ENCODE measurements at regions not wholly inside any gene's neighbourhood (a gene's known extent, or its start where the extent isn't known, plus 50 kb on each side); places are given as distances from the start of the nearest gene placed in this dataset.
"Not testable (repeated sequence)": the region's sequence is repeated elsewhere in the genome, so short reads cannot be mapped to it uniquely, and the experiment has no call there.

GRCh38 chr2:53028746-53029423 is 738.7 kb upstream of the CHAC2 start:
- DNase-seq (ENCODE audit: low spot score), result no peak
- intact Hi-C loops (cut with DNase I), result no loop called here

GRCh38 chr2:53028225-53028624 is 739.4 kb upstream of the CHAC2 start:
- no peak for DNase-seq (ENCODE audit: low spot score)
- intact Hi-C loops (cut with DNase I), result no loop called here

GRCh38 chr2:53022248-53022647 is 745.4 kb upstream of the CHAC2 start:
- DNase-seq (ENCODE audit: low spot score); intact Hi-C loops (cut with DNase I): not testable (repeated sequence)

- intact Hi-C loops (cut with DNase I), result no loop called here
- DNase-seq (ENCODE audit: low spot score), result no peak
These were observed 745.8 kb upstream of the CHAC2 start for GRCh38 chr2:53021828-53022227.

DNA sequence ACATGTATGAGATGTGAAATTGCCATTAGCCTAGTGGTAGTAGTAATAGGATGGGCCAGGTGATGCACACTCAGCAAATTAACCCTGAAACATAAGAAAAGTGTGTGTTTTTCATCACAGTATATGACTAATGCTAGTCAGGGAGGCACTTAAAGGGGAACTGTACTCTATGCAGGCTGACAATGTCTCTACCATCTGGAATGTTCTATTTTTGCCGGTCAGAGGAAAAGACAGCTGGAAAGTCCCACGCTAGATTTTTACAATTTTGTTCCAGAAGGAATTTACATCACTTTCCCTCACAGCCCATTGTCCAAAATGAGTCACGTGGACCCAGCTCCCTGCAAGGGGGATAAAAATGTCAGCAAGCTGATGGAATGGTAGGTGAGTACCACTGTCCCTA is 746.3 kb upstream of the CHAC2 start:
- no peak for DNase-seq (ENCODE audit: low spot score)
- intact Hi-C loops (cut with DNase I), result no loop called here

GRCh38 chr2:53018825-53019425 is 748.7 kb upstream of the CHAC2 start:
- intact Hi-C loops (cut with DNase I), result no loop called here
- no peak for DNase-seq (ENCODE audit: low spot score)

DNA sequence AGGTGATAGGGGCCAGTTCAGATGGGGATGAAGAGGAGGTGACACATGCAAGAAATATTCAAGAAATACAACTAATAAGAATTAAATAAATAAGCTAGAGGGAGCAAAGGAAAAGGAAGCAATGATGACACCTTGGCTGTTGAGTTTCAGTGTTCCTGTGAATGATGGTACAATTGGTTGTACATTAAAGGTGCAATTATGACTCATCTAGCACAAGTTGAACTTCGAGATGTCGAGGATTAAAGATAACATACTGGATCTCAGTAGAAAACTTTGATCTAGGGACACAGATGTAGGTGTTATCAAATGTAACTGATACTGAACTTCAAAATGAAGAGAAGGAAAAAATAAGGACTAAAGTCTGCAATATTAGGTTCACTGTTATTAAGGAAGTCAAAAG is 760.6 kb upstream of the CHAC2 start:
- DNase-seq (ENCODE audit: low spot score), result no peak
- intact Hi-C loops (cut with DNase I), result loop anchor here in 1 of 2 donors (5.0 kb wide), 1 partner anchor 1300 kb away; no protein-coding TSS in a partner anchor

DNA sequence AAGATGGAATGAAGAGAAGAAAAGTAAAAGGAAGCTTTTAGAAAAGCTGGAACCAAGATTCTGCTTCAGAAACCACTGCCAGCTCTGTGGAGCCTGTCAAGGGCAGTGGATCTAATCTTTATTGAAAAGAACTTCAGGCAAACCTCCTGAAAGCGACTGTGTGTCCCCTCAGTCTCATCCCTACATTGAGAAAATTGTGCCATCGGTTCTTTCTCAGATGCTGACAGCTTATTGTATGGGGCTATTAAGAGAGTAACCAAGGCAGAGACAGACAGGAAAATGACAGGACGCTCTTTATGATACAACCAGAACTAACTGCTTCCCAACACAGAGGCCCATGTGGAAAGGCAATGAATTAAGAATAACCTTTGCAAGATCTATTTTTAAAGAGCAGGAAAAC is 763.2 kb upstream of the CHAC2 start:
- intact Hi-C loops (cut with DNase I), result no loop called here
- DNase-seq (ENCODE audit: low spot score), result no peak

DNA sequence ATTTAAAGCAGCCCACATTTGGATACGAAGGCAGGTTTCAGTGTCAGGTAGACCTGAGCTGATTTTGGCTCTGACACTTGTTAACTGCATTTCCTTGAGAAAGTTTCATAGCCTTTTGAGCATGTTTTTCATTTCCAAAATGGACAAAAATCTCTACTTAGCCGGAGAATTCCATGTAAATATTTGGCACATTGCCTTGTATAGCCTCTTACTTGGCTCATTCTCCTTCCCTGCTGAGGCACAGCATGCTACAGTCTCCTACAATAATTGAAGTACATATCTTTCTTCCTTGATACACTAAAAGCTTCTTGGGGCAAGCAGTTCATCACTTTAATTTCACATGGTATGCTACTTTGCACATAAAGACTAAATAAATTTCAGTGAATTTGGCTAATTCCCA is 772.2 kb upstream of the CHAC2 start:
- intact Hi-C loops (cut with DNase I), result no loop called here

DNA sequence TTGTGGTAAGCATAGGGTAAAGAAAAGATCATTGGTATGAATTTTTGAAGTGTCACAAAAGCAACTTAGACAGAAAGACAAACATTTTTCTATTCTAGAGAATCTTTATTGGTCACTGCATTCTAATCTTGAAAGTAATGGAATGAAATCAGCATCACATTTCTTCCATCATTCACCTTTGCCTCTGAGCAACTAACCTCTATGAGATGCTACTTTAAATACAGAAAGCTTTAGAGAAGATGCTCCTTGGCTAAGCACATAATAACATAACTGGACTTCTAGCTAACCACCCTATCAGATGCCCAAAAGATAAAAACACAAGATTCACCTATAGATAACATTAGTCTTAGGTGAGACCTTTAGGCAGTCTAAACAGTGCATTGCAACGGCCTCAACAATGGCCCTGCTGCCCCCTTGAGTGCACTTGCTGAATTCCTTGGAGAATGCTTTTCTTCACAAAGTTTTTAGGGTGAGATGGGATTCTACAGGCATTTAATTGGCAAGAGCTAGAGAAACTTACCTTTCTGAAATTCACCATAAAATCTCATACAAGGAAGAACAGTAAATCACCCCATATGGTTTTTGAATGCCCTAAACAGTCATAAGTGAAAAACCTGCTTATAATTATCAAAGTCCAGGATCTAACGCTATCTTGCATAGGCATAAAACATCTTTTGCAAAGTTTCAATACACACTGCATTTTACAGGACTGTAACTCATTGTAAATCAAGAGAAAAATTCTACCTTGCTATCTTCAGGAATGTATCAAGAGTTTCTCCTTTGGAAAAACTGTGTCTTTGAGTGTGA is 791.3 kb upstream of the CHAC2 start:
- DNase-seq (ENCODE audit: low spot score), result no peak
- intact Hi-C loops (cut with DNase I), result no loop called here

More for the DNA sequence above, 772.2 kb upstream of the CHAC2 start:
- no peak for DNase-seq (ENCODE audit: low spot score)

- intact Hi-C loops (cut with DNase I), result no loop called here
- no peak for DNase-seq (ENCODE audit: low spot score)
These were observed 793.5 kb upstream of the CHAC2 start for GRCh38 chr2:52974127-52974526.

DNA sequence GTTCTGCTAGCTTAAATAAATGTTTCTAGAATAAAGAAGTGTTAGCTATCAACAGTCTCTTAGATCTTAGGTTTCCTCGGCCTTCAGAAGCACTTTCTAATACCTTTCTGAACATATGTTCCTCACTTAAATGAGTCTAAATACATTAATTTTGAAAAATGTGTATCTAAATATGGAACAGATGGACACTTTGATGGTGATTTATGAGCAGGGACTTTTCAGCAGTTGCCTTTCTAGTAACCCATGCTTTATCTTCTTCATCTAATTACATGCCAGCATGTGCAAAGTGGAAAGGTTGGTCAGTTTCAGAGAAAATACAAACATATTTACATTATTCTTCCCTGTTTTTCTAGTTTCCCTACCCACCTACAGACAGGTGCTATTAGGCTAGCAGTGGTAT is 797.0 kb upstream of the CHAC2 start:
- DNase-seq (ENCODE audit: low spot score), result no peak
- intact Hi-C loops (cut with DNase I), result no loop called here

DNA sequence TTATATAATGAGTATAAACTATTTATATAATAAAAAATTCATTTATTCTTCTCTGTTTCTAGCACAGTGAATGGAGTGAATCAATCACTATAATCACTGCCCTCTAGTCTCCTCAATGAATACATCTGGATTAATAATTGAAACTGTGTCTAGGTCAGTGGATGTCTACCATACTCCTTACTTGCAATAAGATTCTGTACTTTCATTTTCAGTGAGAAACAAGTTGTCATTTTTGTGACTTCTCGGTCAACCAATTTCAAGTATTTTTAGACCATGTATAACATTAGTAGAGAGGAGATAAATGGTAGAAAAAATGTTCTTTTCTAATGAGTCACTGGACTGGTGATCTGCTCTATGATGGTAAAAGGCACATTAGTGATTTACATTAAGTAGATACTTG is 799.6 kb upstream of the CHAC2 start:
- no peak for DNase-seq (ENCODE audit: low spot score)
- intact Hi-C loops (cut with DNase I), result no loop called here

- no peak for DNase-seq (ENCODE audit: low spot score)
- intact Hi-C loops (cut with DNase I), result no loop called here
These were observed 802.6 kb upstream of the CHAC2 start for GRCh38 chr2:52964916-52965530.

DNA sequence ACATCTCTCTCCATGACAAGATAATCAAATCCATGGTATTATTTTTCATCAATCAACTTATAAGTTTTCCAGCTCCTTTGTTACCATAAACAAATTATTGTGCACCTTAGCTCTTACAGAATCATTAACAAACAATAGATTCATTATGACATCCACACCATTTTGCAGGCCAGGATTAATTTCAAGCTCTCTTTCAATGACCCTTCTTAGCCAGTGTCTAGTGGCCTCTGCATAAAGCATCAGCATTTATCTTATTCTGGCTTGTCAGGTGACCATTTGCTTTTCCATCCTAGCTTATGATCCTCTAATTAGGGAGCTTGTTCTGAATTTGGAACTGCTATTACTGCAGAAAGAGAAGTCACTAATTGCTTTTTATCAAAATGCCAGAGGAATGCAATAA is 806.2 kb upstream of the CHAC2 start:
- intact Hi-C loops (cut with DNase I), result no loop called here
- DNase-seq (ENCODE audit: low spot score), result no peak

GRCh38 chr2:52960881-52961280 is 806.7 kb upstream of the CHAC2 start:
- no peak for DNase-seq (ENCODE audit: low spot score)
- intact Hi-C loops (cut with DNase I), result no loop called here

DNA sequence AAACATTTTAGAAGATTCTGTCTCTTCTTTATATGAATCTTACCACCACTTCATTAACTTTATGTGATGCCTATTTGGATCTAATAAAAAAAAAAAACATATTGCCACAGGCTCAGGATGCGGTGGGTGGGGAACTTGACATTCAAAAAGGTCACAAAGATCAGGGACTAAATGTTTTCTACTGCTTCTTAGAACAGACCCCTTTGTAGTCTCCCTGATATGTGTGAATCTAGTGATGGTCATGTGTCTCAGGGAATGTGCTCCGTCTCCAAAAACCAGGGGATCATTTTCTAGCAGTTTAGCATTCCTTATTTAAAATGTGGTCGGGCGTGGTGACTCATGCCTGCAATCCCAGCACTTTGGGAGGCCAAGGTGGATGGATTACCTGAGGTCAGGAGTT is 807.8 kb upstream of the CHAC2 start:
- intact Hi-C loops (cut with DNase I), result no loop called here
- DNase-seq (ENCODE audit: low spot score), result no peak

DNA sequence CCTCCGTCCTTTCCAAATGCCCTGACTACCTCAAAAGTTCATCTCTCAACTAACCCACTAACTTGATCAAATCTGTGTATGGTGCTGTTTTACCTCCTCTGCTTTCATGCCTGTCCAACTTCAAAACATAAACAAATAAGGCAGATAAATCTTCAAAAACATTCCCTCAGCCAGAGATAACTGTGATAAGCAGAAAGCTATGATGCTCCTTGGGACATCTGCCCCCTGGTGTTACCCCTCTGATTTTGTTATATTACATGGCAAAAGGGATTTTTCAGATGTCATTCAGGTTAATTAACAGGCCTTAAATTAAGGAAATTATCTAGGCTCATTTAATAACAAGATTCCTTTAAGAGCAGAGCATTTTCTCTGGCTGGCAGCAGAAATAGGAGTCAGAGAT is 810.8 kb upstream of the CHAC2 start:
- intact Hi-C loops (cut with DNase I), result no loop called here

DNA sequence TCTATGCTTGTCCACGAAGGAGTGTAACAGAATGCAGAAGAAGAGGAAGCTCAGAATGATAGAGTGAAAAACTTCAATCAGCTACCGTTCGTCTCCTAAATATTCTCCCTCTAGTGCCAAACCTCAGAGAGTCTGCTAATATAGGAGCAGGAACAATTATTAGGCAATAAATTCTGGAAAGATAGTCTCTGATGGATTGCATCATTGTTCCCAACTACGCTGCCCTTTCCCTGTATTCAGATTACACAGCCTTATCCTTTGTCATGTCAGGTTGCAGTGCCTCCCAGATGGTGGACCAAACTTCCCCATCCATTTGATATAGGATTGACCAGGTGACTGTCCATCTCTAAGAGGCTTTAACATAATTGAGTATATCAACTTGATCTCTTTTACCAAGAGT is 811.5 kb upstream of the CHAC2 start:
- intact Hi-C loops (cut with DNase I), result no loop called here
- DNase-seq (ENCODE audit: low spot score), result no peak

More for the DNA sequence above, 810.8 kb upstream of the CHAC2 start:
- no peak for DNase-seq (ENCODE audit: low spot score)

DNA sequence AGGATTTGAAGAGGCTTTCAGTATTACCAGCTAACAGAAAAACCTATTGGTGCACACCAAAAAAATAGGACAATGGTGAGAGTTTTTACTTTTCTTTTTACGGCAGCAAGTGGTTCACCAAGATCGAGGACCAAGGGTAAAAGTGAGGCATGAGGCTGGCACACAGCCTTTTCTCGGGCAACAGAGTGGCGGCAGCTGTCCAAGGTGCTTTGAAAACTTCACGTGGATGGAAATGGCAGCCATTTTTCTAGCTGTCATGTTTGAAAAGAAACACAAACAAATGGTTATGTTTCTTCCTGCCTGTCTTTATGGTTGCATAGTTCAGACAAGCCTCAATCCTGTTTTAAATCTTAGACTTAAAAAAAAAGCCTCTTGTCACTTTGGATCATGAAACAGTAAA is 812.5 kb upstream of the CHAC2 start:
- DNase-seq (ENCODE audit: low spot score), result no peak
- intact Hi-C loops (cut with DNase I), result no loop called here

Measured in posterior vena cava (tissue), 2 donors.